LNCaP clone FGC (cell line): ENCODE measurements at regions not wholly inside any gene's neighbourhood (a gene's known extent, or its start where the extent isn't known, plus 50 kb on each side); places are given as distances from the start of the nearest gene placed in this dataset.

Source experiments
- DNase-seq: peaks from one replicate; pipeline ENCODE4 v3.0.0-alpha.2; 2011; ENCODE audit warnings: low read depth
- H3K4me3 ChIP-seq: 2 replicates; pipeline ENCODE4 v1.5.1; 2011; ENCODE audit warnings: mild to moderate bottlenecking, low read depth, low read length, control low read depth
- CTCF ChIP-seq: IDR thresholded peaks from 2 replicates; pipeline ENCODE4 v1.5.1; 2012; ENCODE audit warnings: mild to moderate bottlenecking; ENCODE audit not compliant: control insufficient read depth, insufficient read depth; ENCODE audit errors: extremely low read depth

GRCh38 chr10:128922172-128922571, 544.9 kb upstream of the MGMT start:
- no peak overlapping the region for H3K4me3 ChIP-seq
- no peak for DNase-seq
- TF ChIP-seq CTCF, result no peak

- no peak for TF ChIP-seq CTCF
- no peak for DNase-seq
- no peak overlapping the region for H3K4me3 ChIP-seq
Measured at GRCh38 chr10:128922619-128923196, 544.3 kb upstream of the MGMT start.

- no peak for DNase-seq
Measured at GRCh38 chr10:128924918-128925317, 542.1 kb upstream of the MGMT start.

GRCh38 chr10:128926711-128927110, 540.3 kb upstream of the MGMT start:
- no peak for TF ChIP-seq CTCF
- no peak for DNase-seq
- H3K4me3 ChIP-seq, result no peak overlapping the region

More at GRCh38 chr10:128924918-128925317, 542.1 kb upstream of the MGMT start:
- no peak overlapping the region for H3K4me3 ChIP-seq
- TF ChIP-seq CTCF, result no peak

GRCh38 chr10:128927497-128928161, 539.4 kb upstream of the MGMT start:
- no peak overlapping the region for H3K4me3 ChIP-seq
- TF ChIP-seq CTCF, result no peak
- DNase-seq, result peak; percentile 55

GRCh38 chr10:128928231-128928836, 538.7 kb upstream of the MGMT start:
- TF ChIP-seq CTCF, result no peak
- DNase-seq, result no peak
- H3K4me3 ChIP-seq, result no peak overlapping the region
